Stomach (tissue), 8 donors: ENCODE measurements at regions not wholly inside any gene's neighbourhood (a gene's known extent, or its start where the extent isn't known, plus 50 kb on each side); places are given as distances from the start of the nearest gene placed in this dataset.

ENCODE experiments used
- DNase-seq, 2 donors: peaks; one replicate each; pipeline versions ENCODE4 v3.0.0 to v3.0.0-alpha.2; 2013 to 2019
- H3K27ac ChIP-seq, 5 donors: fragments of 200-600 bp in 4 of 5; sonication (generic) in 4 of 5; one replicate each; pipeline ENCODE4 v1.5.1; 2013 to 2019; ENCODE audit warnings: mild to moderate bottlenecking in 1 of 5, moderate library complexity in 1 of 5
- H3K27me3 ChIP-seq, 3 donors: fragments of 200-600 bp; sonication (generic); one replicate each; pipeline ENCODE4 v1.5.1; 2017 to 2019; ENCODE audit warnings: mixed run types in 1 of 3
- H3K36me3 ChIP-seq, 4 donors: fragments of 200-600 bp; sonication (generic); 1 replicate in 3 of 4; 2 replicates in 1 of 4; pipeline ENCODE4 v1.5.1; 2016 to 2019
- H3K4me1 ChIP-seq, 4 donors: fragments of 200-600 bp; sonication (generic); one replicate each; pipeline ENCODE4 v1.5.1; 2016 to 2019
- H3K4me3 ChIP-seq, 4 donors: fragments of 200-600 bp; sonication (generic) in 3 of 4; one replicate each; pipeline ENCODE4 v1.5.1; 2016 to 2019; ENCODE audit warnings: mild to moderate bottlenecking in 1 of 4
- H3K9me3 ChIP-seq, 4 donors: fragments of 200-600 bp; sonication (generic); one replicate each; pipeline ENCODE4 v1.5.1; 2016 to 2019
- EP300 ChIP-seq: sonication (generic); formaldehyde crosslinking; IDR thresholded peaks from one replicate; pipeline ENCODE4 v1.6.1; 2017; ENCODE audit warnings: antibody characterized with exemption
- POLR2A ChIP-seq, 4 donors: fragments of 450-650 bp; IDR thresholded peaks; one replicate each; pipeline ENCODE4 v1.6.1; 2016; ENCODE audit warnings: antibody characterized with exemption in 4 of 4, control low read depth in 2 of 4, mild to moderate bottlenecking in 1 of 4, moderate library complexity in 1 of 4
- POLR2AphosphoS5 ChIP-seq, 3 donors: sonication (generic); formaldehyde crosslinking; IDR thresholded peaks; one replicate each; pipeline ENCODE4 v1.6.1; 2016; ENCODE audit warnings: antibody characterized with exemption in 3 of 3
- WGBS, 5 donors: extraction: QIAGEN DNeasy Blood & Tissue Kit in 3 of 5; methylation state at CpG; one replicate each; pipeline versions ENCODE4 v1.1.5 to v1.1.7; 2013 to 2018; 5-methylcytosine and 5-hydroxymethylcytosine counted together
- intact Hi-C: fragments of 100-400 bp; cut with DNase I; formaldehyde crosslinking; loops from one replicate; pipeline ENCODE4 v1.15.1; 2023; ENCODE audit warnings: low total_unique reads
- TF ChIP-seq, protein P1 (sequence below), 7 experiments: fragments of 450-650 bp in 4 of 7; fragments of 200-600 bp in 3 of 7; sonication (generic) in 3 of 7; IDR thresholded peaks; one replicate each; pipeline ENCODE4 v1.5.1; 2016 to 2019; ENCODE audit warnings: antibody characterized with exemption in 7 of 7, control low read depth in 2 of 7, mild to moderate bottlenecking in 1 of 7
- donor health status: healthy with polysubstance abuse.
- donor health status: Bipolar disorder and iron deficiency.
- donor health status: healthy.

DNA sequence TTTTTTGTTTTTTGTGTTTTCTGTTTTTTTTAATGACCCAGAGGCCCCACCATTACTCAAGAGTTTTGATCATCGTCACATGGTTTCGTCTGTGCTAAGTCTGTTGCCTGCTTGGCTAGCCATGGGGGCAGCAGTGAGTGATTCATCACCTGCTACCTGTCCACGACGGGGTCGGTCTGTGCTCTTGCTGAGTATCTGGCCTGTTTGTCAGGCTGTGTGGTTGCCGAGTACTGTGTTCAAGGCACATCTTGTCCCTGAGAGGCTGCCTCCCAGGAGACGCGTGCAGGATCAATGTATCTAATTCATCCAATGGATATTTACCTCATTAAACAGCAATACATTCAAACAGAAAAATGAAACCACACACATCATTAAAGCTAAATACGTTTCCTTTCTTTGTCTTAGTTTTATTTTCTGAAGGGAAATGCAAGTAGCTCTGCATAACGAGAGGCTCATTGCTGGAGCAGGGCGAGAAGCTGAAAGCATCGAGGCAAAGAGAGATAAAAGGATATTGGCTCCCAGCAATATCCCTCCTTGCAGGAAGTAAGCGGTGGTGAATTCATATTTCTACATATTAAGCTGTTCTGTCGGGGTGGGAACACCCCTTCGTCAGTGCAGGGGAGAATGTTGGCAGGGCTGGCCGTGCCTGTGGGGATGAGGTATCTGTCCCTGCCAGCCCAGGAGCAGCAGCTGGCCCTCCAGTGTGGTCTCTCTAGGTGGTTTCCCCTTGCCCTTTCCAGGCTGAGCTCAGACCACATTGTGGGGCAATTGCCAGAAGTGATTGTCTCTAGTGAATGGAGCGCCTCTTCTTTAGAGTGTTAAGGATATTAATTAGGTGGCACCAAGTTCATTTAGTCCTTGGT lies 166.2 kb upstream of the ASIC2 start:
- no peak overlapping the region for H3K27ac ChIP-seq
- H3K4me1 ChIP-seq, result no peaks in the 10 kb centered on the region
- H3K4me3 ChIP-seq, result no peak overlapping the region
- intact Hi-C loops, result no loop called here
- no peak for DNase-seq
- H3K9me3 ChIP-seq, result no peaks in the 10 kb centered on the region
- H3K27me3 ChIP-seq, result peaks cover 0 to 36% (median 0%) of the 10 kb centered on the region in 3 donors
- 67 to 76% (median 73%) methylated on average over 17 of the region's 17 CpGs for WGBS, 5 donors
- H3K36me3 ChIP-seq, result no peaks in the 10 kb centered on the region
- TF ChIP-seq, protein P1, sequence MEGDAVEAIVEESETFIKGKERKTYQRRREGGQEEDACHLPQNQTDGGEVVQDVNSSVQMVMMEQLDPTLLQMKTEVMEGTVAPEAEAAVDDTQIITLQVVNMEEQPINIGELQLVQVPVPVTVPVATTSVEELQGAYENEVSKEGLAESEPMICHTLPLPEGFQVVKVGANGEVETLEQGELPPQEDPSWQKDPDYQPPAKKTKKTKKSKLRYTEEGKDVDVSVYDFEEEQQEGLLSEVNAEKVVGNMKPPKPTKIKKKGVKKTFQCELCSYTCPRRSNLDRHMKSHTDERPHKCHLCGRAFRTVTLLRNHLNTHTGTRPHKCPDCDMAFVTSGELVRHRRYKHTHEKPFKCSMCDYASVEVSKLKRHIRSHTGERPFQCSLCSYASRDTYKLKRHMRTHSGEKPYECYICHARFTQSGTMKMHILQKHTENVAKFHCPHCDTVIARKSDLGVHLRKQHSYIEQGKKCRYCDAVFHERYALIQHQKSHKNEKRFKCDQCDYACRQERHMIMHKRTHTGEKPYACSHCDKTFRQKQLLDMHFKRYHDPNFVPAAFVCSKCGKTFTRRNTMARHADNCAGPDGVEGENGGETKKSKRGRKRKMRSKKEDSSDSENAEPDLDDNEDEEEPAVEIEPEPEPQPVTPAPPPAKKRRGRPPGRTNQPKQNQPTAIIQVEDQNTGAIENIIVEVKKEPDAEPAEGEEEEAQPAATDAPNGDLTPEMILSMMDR (IDR thresholded peaks at IDR 0.05), result no peak
- TF ChIP-seq POLR2AphosphoS5 (IDR thresholded peaks at IDR 0.05), result no peak
- TF ChIP-seq POLR2A (IDR thresholded peaks at IDR 0.05), result no peak
- TF ChIP-seq EP300, result no peak

DNA sequence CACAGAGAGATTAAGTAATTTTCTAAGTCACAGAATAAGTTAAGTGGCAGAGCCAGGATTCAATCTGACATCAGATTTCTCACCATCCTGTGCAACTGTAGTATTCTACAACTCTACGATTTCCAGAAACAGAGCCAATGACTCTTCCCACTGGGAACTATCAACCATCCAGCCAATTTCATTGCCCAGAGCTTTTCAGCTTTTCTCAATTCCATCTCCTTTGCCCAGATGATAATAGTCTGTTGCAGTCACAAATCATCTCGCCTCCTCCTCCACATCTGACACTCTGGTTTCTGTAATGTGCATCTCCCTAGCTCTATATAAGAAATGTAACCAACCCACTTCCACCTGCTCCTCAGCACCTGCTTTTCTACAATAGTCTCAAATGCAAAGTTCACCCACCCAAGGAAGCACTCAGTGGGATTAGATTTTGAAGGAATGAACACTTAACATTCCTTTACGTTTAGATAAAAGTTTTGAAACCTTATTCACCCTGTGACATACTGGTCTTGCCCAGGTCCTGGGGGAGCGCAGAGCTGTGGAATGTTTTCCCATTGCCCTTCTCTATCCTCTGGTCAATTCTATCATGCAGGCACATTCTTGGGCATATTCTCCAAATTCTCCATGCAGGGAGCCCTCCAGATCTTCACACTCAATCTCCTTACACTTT lies 167.8 kb upstream of the ASIC2 start:
- no peak overlapping the region for H3K4me3 ChIP-seq
- intact Hi-C loops, result no loop called here
- H3K27me3 ChIP-seq, result peaks cover 0 to 25% (median 0%) of the 10 kb centered on the region in 3 donors
- WGBS, 5 donors, result 60 to 77% (median 69%) methylated on average over 4 of the region's 4 CpGs
- H3K4me1 ChIP-seq, result no peaks in the 10 kb centered on the region
- H3K36me3 ChIP-seq, result no peaks in the 10 kb centered on the region
- H3K9me3 ChIP-seq, result no peaks in the 10 kb centered on the region
- DNase-seq, result no peak
- TF ChIP-seq EP300 (no peak), POLR2AphosphoS5 (IDR thresholded peaks at IDR 0.05) (no peak), POLR2A (IDR thresholded peaks at IDR 0.05) (no peak)
- TF ChIP-seq, protein P1 (IDR thresholded peaks at IDR 0.05), result no peak
- no peak overlapping the region for H3K27ac ChIP-seq

DNA sequence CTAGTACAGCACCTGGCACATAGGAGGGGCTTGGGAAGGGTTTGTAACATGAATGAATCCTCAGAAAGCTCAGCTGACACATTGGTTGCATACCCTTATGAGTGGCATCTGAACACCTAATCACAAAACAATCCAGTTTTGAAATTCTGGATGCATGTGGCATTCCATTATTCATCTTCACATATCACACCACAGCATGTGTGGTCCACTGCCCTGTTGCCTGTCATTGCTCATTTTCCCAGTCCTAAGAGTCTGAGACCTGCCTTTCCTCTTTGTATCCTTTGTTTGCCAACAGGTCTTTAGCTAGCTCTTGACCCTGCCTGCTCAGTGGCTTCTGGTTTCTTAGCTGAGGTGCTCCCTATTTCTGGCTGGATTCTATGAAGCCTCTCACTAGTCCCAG lies 170.8 kb upstream of the ASIC2 start:
- no peaks in the 10 kb centered on the region for H3K4me1 ChIP-seq
- no peak overlapping the region for H3K27ac ChIP-seq
- no peak for DNase-seq
- no peaks in the 10 kb centered on the region for H3K36me3 ChIP-seq
- H3K9me3 ChIP-seq, result no peaks in the 10 kb centered on the region
- TF ChIP-seq, protein P1 (IDR thresholded peaks at IDR 0.05), result no peak
- no peak for TF ChIP-seq POLR2AphosphoS5 (IDR thresholded peaks at IDR 0.05)
- no peak for TF ChIP-seq EP300
- no peak for TF ChIP-seq POLR2A (IDR thresholded peaks at IDR 0.05)
- H3K4me3 ChIP-seq, result no peak overlapping the region
- H3K27me3 ChIP-seq, result peaks cover 0 to 3% (median 0%) of the 10 kb centered on the region in 3 donors
- intact Hi-C loops, result no loop called here

DNA sequence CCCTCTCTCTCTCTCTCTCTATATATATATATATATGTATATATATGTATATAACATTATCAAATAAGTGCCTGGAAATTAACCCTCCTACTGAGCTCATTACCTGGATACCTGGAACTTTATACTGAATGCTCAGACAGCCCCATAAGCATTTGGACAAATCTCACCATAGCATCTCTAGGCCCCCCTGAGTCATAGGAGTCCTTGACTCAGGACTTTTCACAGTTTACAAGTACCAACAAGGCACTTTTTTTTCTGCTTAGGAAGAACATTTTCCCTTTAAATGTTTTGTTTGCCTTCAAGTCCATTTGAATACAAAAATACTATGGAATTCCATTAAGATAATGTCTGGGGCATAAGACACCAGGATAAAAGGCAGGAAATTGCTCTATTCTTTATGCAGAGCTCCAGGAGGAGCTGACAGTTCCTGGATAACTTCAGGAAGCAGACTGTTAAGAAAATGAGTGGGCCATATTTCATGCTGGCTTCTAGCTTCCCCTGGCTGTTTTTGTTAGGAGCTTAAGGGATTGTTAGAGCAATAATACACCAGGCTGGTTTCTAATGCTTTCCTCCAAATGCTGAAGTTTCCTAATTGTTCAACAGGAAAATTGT lies 171.7 kb upstream of the ASIC2 start:
- Histone ChIP-seq H3K4me3 (no peak overlapping the region), H3K27me3 (peaks cover 0 to 3% (median 0%) of the 10 kb centered on the region in 3 donors), H3K36me3 (no peaks in the 10 kb centered on the region), H3K9me3 (no peaks in the 10 kb centered on the region), H3K4me1 (no peaks in the 10 kb centered on the region), H3K27ac (no peak overlapping the region)
- no peak for TF ChIP-seq POLR2A (IDR thresholded peaks at IDR 0.05)
- TF ChIP-seq, protein P1 (IDR thresholded peaks at IDR 0.05), result no peak
- TF ChIP-seq EP300, result no peak
- no peak for TF ChIP-seq POLR2AphosphoS5 (IDR thresholded peaks at IDR 0.05)
- intact Hi-C loops, result no loop called here
- DNase-seq, result peak in 1 of 2 donors; percentile 49
